ENCODE measurements at regions not wholly inside any gene's neighbourhood (a gene's known extent, or its start where the extent isn't known, plus 50 kb on each side); places are given as distances from the start of the nearest gene placed in this dataset.

DNA sequence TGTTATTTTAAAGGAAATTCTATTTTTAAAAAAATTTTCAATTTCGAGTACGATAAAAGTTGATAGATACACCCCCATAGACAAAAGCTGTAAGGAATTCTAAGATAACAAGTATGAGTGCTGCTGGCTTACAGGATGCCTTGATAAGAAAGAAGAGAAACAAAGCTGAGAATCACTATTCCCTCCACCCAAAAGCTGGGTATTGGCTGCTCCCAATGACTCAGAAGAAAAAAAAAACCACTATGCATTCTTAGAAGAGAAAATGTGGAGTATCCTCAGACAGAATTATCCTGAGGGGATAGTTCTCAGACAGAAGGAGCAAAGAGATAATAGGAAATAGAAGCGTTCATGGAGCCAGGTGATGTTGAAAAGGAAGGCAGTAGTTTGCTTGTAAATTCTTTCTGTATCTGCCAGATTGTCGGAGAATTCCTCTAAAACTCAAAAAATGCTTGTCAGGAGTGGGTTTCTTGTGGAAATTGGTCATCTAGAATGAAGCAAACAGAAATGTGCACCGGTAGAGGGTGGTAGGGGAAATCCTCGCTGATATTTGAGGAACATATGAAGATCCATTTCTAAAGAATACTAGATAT is 217.5 kb upstream of the ADAMTS3 start (continued):
- TF ChIP-seq TOE1 (IDR thresholded peaks at IDR 0.05; ENCODE audit: borderline replicate concordance) (no peak), TOE1 (CRISPR knock-in tag; IDR thresholded peaks at IDR 0.05; ENCODE audit: borderline replicate concordance, low read depth) (no peak), GABPA (tag; conservative IDR thresholded peaks at IDR 0.05; ENCODE audit: low read depth) (no peak), MECOM (CRISPR knock-in tag; IDR thresholded peaks at IDR 0.05) (no peak), SMARCA4 (IDR thresholded peaks at IDR 0.05) (peak; percentile 73), ZNF212 (CRISPR knock-in tag; IDR thresholded peaks at IDR 0.05) (no peak), ZNF384 (IDR thresholded peaks at IDR 0.05; ENCODE audit: low read depth, low read length) (peak; percentile 75), STAT5A (IDR thresholded peaks at IDR 0.05; ENCODE audit: borderline replicate concordance, low read length) (peak; percentile 58), SMARCE1 (IDR thresholded peaks at IDR 0.05) (peak; percentile 41; the same call in 1 of the 2 replicates), PML (IDR thresholded peaks at IDR 0.05; ENCODE audit: low read length) (peak; percentile 42; the same call in 1 of the 2 replicates), CXXC5 (CRISPR knock-in tag; IDR thresholded peaks at IDR 0.05) (no peak), ZBTB12 (CRISPR knock-in tag; IDR thresholded peaks at IDR 0.05) (no peak), TCF3 (CRISPR knock-in tag; IDR thresholded peaks at IDR 0.05) (peak; percentile 71), CBFA2T3 (IDR thresholded peaks at IDR 0.05) (peak; percentile 92), YY1 (IDR thresholded peaks at IDR 0.05; ENCODE audit: borderline replicate concordance in 1 of 3, control insufficient read depth in 1 of 3, extremely low read depth in 1 of 3, insufficient read depth in 3 of 3, insufficient read length in 1 of 3, insufficient replicate concordance in 2 of 3, low read depth in 1 of 3, low read length in 2 of 3) (no peak), PHTF2 (CRISPR knock-in tag; IDR thresholded peaks at IDR 0.05) (no peak), DPF2 (IDR thresholded peaks at IDR 0.05) (peak; percentile 62), MTA2 (IDR thresholded peaks at IDR 0.05; ENCODE audit: low read depth) (peak; percentile 56), SMAD4 (CRISPR knock-in tag; conservative IDR thresholded peaks at IDR 0.05) (peak; percentile 62), ZSCAN29 (IDR thresholded peaks at IDR 0.05) (no peak), CBFA2T2 (conservative IDR thresholded peaks at IDR 0.05) (peak; percentile 86)
- TF ChIP-seq, protein P1, sequence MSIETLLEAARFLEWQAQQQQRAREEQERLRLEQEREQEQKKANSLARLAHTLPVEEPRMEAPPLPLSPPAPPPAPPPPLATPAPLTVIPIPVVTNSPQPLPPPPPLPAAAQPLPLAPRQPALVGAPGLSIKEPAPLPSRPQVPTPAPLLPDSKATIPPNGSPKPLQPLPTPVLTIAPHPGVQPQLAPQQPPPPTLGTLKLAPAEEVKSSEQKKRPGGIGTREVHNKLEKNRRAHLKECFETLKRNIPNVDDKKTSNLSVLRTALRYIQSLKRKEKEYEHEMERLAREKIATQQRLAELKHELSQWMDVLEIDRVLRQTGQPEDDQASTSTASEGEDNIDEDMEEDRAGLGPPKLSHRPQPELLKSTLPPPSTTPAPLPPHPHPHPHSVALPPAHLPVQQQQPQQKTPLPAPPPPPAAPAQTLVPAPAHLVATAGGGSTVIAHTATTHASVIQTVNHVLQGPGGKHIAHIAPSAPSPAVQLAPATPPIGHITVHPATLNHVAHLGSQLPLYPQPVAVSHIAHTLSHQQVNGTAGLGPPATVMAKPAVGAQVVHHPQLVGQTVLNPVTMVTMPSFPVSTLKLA (conservative IDR thresholded peaks at IDR 0.05), result no peak
- TF ChIP-seq, protein P2, sequence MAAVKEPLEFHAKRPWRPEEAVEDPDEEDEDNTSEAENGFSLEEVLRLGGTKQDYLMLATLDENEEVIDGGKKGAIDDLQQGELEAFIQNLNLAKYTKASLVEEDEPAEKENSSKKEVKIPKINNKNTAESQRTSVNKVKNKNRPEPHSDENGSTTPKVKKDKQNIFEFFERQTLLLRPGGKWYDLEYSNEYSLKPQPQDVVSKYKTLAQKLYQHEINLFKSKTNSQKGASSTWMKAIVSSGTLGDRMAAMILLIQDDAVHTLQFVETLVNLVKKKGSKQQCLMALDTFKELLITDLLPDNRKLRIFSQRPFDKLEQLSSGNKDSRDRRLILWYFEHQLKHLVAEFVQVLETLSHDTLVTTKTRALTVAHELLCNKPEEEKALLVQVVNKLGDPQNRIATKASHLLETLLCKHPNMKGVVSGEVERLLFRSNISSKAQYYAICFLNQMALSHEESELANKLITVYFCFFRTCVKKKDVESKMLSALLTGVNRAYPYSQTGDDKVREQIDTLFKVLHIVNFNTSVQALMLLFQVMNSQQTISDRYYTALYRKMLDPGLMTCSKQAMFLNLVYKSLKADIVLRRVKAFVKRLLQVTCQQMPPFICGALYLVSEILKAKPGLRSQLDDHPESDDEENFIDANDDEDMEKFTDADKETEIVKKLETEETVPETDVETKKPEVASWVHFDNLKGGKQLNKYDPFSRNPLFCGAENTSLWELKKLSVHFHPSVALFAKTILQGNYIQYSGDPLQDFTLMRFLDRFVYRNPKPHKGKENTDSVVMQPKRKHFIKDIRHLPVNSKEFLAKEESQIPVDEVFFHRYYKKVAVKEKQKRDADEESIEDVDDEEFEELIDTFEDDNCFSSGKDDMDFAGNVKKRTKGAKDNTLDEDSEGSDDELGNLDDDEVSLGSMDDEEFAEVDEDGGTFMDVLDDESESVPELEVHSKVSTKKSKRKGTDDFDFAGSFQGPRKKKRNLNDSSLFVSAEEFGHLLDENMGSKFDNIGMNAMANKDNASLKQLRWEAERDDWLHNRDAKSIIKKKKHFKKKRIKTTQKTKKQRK (IDR thresholded peaks at IDR 0.05; ENCODE audit: borderline replicate concordance, low read depth, low read length), result no peak
